HEK293 (cell line): ENCODE measurements at regions not wholly inside any gene's neighbourhood (a gene's known extent, or its start where the extent isn't known, plus 50 kb on each side); places are given as distances from the start of the nearest gene placed in this dataset.

Experiments
- CTCF ChIA-PET: fragments of 350-600 bp; formaldehyde crosslinking; extraction: SDS; loops from one replicate; lab custom pipeline; 2021; ENCODE audit warnings: antibody characterized with exemption; lab: Yijun Ruan, JAX
- POLR2A ChIA-PET: fragments of 300-600 bp; formaldehyde crosslinking; extraction: SDS; loops from one replicate; lab custom pipeline; 2020; ENCODE audit warnings: antibody characterized with exemption, inconsistent platforms; lab: Yijun Ruan, JAX
- H3K27ac ChIP-seq: fragments of 200-500 bp; sonication (Bioruptor generic); 2 replicates; pipeline ENCODE4 v1.5.1; 2014; ENCODE audit warnings: low read depth, low read length, control low read depth, inconsistent platforms; ENCODE audit errors: extremely low read depth
- H3K36me3 ChIP-seq, 2 experiments: fragments of 200-500 bp in 1 of 2; sonication (Bioruptor generic) in 1 of 2; 1 replicate in 1 of 2; 2 replicates in 1 of 2; pipeline ENCODE4 v1.5.1; 2014 to 2017; ENCODE audit warnings: inconsistent platforms in 2 of 2, low read length in 2 of 2; ENCODE audit not compliant: control insufficient read depth in 2 of 2, insufficient read depth in 1 of 2
- H3K4me1 ChIP-seq: fragments of 200-500 bp; sonication (Bioruptor generic); 2 replicates; pipeline ENCODE4 v1.5.1; 2014; ENCODE audit warnings: mild to moderate bottlenecking, low read length, inconsistent platforms; ENCODE audit not compliant: control insufficient read depth, insufficient read depth
- H3K4me3 ChIP-seq: 2 replicates; pipeline ENCODE4 v1.5.1; 2011; ENCODE audit warnings: low read depth, mild to moderate bottlenecking, control low read depth, low read length, moderate library complexity
- H3K9me3 ChIP-seq: fragments of 200-500 bp; sonication (Bioruptor generic); 2 replicates; pipeline ENCODE4 v1.5.1; 2014; ENCODE audit warnings: low read depth, low read length, inconsistent platforms; ENCODE audit not compliant: control insufficient read depth, insufficient read depth
- GLIS1 ChIP-seq: fragments of 450-650 bp; formaldehyde crosslinking; IDR thresholded peaks from 2 replicates; pipeline ENCODE4 v1.5.1; 2016; ENCODE audit warnings: missing biosample characterization, missing genetic modification characterization
- KLF7 ChIP-seq: fragments of 450-650 bp; formaldehyde crosslinking; IDR thresholded peaks from 2 replicates; pipeline ENCODE4 v1.5.1; 2016; ENCODE audit warnings: missing biosample characterization, missing genetic modification characterization, borderline replicate concordance
- OSR2 ChIP-seq: fragments of 450-650 bp; formaldehyde crosslinking; IDR thresholded peaks from 2 replicates; pipeline ENCODE4 v1.5.1; 2016; ENCODE audit warnings: missing biosample characterization, missing genetic modification characterization
- PRDM10 ChIP-seq: fragments of 450-650 bp; formaldehyde crosslinking; IDR thresholded peaks from 2 replicates; pipeline ENCODE4 v1.5.1; 2016; ENCODE audit warnings: missing biosample characterization, missing genetic modification characterization
- PRDM4 ChIP-seq: fragments of 450-650 bp; formaldehyde crosslinking; IDR thresholded peaks from 2 replicates; pipeline ENCODE4 v1.5.1; 2017; ENCODE audit warnings: missing biosample characterization, missing genetic modification characterization
- REST ChIP-seq: fragments of 450-650 bp; formaldehyde crosslinking; IDR thresholded peaks from 2 replicates; pipeline ENCODE4 v1.5.1; 2016; ENCODE audit warnings: missing biosample characterization, missing genetic modification characterization
- SALL2 ChIP-seq: fragments of 450-650 bp; formaldehyde crosslinking; IDR thresholded peaks from 2 replicates; pipeline ENCODE4 v1.5.0; 2017; ENCODE audit warnings: missing biosample characterization, mild to moderate bottlenecking, missing genetic modification characterization, borderline replicate concordance
- SP2 ChIP-seq: fragments of 450-650 bp; formaldehyde crosslinking; IDR thresholded peaks from 2 replicates; pipeline ENCODE4 v1.5.1; 2016; ENCODE audit warnings: missing biosample characterization, missing genetic modification characterization
- YY1 ChIP-seq: fragments of 450-650 bp; formaldehyde crosslinking; IDR thresholded peaks from 2 replicates; pipeline ENCODE4 v1.5.1; 2018; ENCODE audit warnings: missing biosample characterization, missing genetic modification characterization
- ZFHX2 ChIP-seq: fragments of 450-650 bp; formaldehyde crosslinking; conservative IDR thresholded peaks from 2 replicates; pipeline ENCODE4 v1.5.1; 2016; ENCODE audit warnings: missing biosample characterization, missing genetic modification characterization
- ZNF18 ChIP-seq: fragments of 450-650 bp; formaldehyde crosslinking; IDR thresholded peaks from 2 replicates; pipeline ENCODE4 v1.5.1; 2016; ENCODE audit warnings: missing biosample characterization, missing genetic modification characterization
- ZNF37A ChIP-seq: fragments of 450-650 bp; IDR thresholded peaks from 2 replicates; pipeline ENCODE4 v1.5.1; 2018; ENCODE audit warnings: missing biosample characterization, missing genetic modification characterization
- ZNF423 ChIP-seq: fragments of 450-650 bp; formaldehyde crosslinking; IDR thresholded peaks from 2 replicates; pipeline ENCODE4 v1.5.1; 2016; ENCODE audit warnings: missing biosample characterization, missing genetic modification characterization
- ZNF510 ChIP-seq: fragments of 450-650 bp; formaldehyde crosslinking; IDR thresholded peaks from 2 replicates; pipeline ENCODE4 v1.5.1; 2018; ENCODE audit warnings: mild to moderate bottlenecking, missing genetic modification characterization, missing biosample characterization; ENCODE audit not compliant: insufficient replicate concordance
- ZNF514 ChIP-seq: fragments of 450-650 bp; formaldehyde crosslinking; IDR thresholded peaks from 2 replicates; pipeline ENCODE4 v1.5.1; 2016; ENCODE audit warnings: missing biosample characterization, missing genetic modification characterization
- ZNF518A ChIP-seq: fragments of 450-650 bp; formaldehyde crosslinking; conservative IDR thresholded peaks from 2 replicates; pipeline ENCODE4 v1.5.1; 2016; ENCODE audit warnings: low read depth, missing biosample characterization, missing genetic modification characterization
- ZNF776 ChIP-seq: fragments of 450-650 bp; formaldehyde crosslinking; IDR thresholded peaks from 2 replicates; pipeline ENCODE4 v1.5.0; 2017; ENCODE audit warnings: missing biosample characterization, missing genetic modification characterization, borderline replicate concordance
- ZNF792 ChIP-seq: fragments of 450-650 bp; formaldehyde crosslinking; IDR thresholded peaks from 2 replicates; pipeline ENCODE4 v1.5.1; 2016; ENCODE audit warnings: missing biosample characterization, missing genetic modification characterization
- ZSCAN4 ChIP-seq: fragments of 450-650 bp; formaldehyde crosslinking; IDR thresholded peaks from 2 replicates; pipeline ENCODE4 v1.5.1; 2017; ENCODE audit warnings: missing biosample characterization, missing genetic modification characterization

GRCh38 chr2:133906926-133907325, 338.7 kb upstream of the NCKAP5 start (continued):
- TF ChIP-seq SALL2 (tag by site-specific recombination) = no peak
- TF ChIP-seq PRDM10 (tag by site-specific recombination) = no peak
- no peak for TF ChIP-seq ZNF18 (tag by site-specific recombination)
- TF ChIP-seq ZNF423 (tag by site-specific recombination) = no peak
- no peak for TF ChIP-seq ZNF792 (tag by site-specific recombination)
- TF ChIP-seq KLF7 (tag by site-specific recombination) = no peak
- no peak for TF ChIP-seq ZSCAN4 (tag by site-specific recombination)
- TF ChIP-seq, all 188 proteins: peak for 0

GRCh38 chr2:133908171-133908570, 339.9 kb upstream of the NCKAP5 start:
- Histone ChIP-seq H3K27ac (no peak overlapping the region), H3K4me3 (no peak overlapping the region), H3K36me3 (no peaks in the 10 kb centered on the region), H3K9me3 (no peaks in the 10 kb centered on the region), H3K4me1 (no peaks in the 10 kb centered on the region)
- POLR2A ChIA-PET = no interaction called here
- CTCF ChIA-PET = interaction anchor here (2.4 kb wide), 1 partner anchor 21 kb away, joined by 6 read pairs; no protein-coding TSS in a partner anchor
- TF ChIP-seq GLIS1 (no peak), PRDM4 (tag by site-specific recombination) (no peak), SALL2 (tag by site-specific recombination) (no peak), SP2 (tag by site-specific recombination) (no peak), YY1 (tag by site-specific recombination) (no peak), ZNF37A (tag by site-specific recombination) (no peak), ZFHX2 (tag by site-specific recombination) (no peak), REST (no peak), ZNF518A (tag by site-specific recombination) (no peak), OSR2 (no peak), ZNF510 (tag by site-specific recombination) (no peak), ZNF776 (tag by site-specific recombination) (no peak), ZNF514 (no peak)
